SU-DHL-6 (cell line): ENCODE measurements at regions not wholly inside any gene's neighbourhood (a gene's known extent, or its start where the extent isn't known, plus 50 kb on each side); places are given as distances from the start of the nearest gene placed in this dataset.

Experiments
- H2AFZ ChIP-seq: fragments of 200-600 bp; sonication (generic); 2 replicates; pipeline ENCODE4 v1.6.1; 2014; ENCODE audit warnings: low read depth, mild to moderate bottlenecking, moderate library complexity, mixed read lengths, antibody characterized with exemption, low read length; ENCODE audit not compliant: severe bottlenecking
- H3F3A ChIP-seq: fragments of 200-600 bp; shearing (Covaris generic); 2 replicates; pipeline ENCODE4 v1.6.0; 2016; ENCODE audit warnings: antibody characterized with exemption, mild to moderate bottlenecking; ENCODE audit not compliant: insufficient read depth
- H3K27ac ChIP-seq: fragments of 200-600 bp; sonication (generic); 2 replicates; pipeline ENCODE4 v1.5.1; 2016; ENCODE audit warnings: low read depth, mild to moderate bottlenecking, low read length, moderate library complexity, mixed read lengths
- H3K27me3 ChIP-seq: fragments of 200-600 bp; sonication (generic), shearing (Covaris generic); 2 replicates; pipeline ENCODE4 v1.6.0; 2014; ENCODE audit warnings: mild to moderate bottlenecking, low read length
- H3K36me3 ChIP-seq: fragments of 200-600 bp; sonication (generic); 2 replicates; pipeline ENCODE4 v1.6.1; 2014; ENCODE audit warnings: mild to moderate bottlenecking, low read length, mixed read lengths
- H3K4me2 ChIP-seq: fragments of 300-600, 200-600 bp; shearing (Covaris generic), sonication (generic); 2 replicates; pipeline ENCODE4 v1.6.0; 2014; ENCODE audit warnings: low read length, low read depth, mild to moderate bottlenecking; ENCODE audit not compliant: poor library complexity, severe bottlenecking
- H3K4me3 ChIP-seq: fragments of 200-600 bp; sonication (generic); 2 replicates; pipeline ENCODE4 v1.5.1; 2014; ENCODE audit warnings: antibody characterized with exemption, low read length, mild to moderate bottlenecking, mixed read lengths; ENCODE audit not compliant: insufficient read depth, poor library complexity, severe bottlenecking
- H3K79me2 ChIP-seq: fragments of 200-600 bp; sonication (generic); 2 replicates; pipeline ENCODE4 v1.6.1; 2014; ENCODE audit warnings: mild to moderate bottlenecking, low read length, moderate library complexity; ENCODE audit not compliant: insufficient read depth
- H3K9ac ChIP-seq: fragments of 200-600 bp; sonication (generic); 2 replicates; pipeline ENCODE4 v1.7.0; 2014; ENCODE audit warnings: mild to moderate bottlenecking, low read length
- H3K9me2 ChIP-seq: fragments of 200-600 bp; sonication (generic); replicated peaks from 2 replicates; pipeline ENCODE4 v1.6.1; 2014; ENCODE audit warnings: low read length; ENCODE audit not compliant: insufficient read depth
- H3K9me3 ChIP-seq: fragments of 200-600 bp; sonication (generic); 2 replicates; pipeline ENCODE4 v1.6.1; 2014; ENCODE audit warnings: low read length, mixed read lengths; ENCODE audit not compliant: insufficient read depth
- H4K20me1 ChIP-seq: fragments of 200-600 bp; sonication (generic); 2 replicates; pipeline ENCODE4 v1.6.1; 2014; ENCODE audit warnings: low read depth, mild to moderate bottlenecking, antibody characterized with exemption, low read length, moderate library complexity, mixed read lengths
- CTCF ChIP-seq: fragments of 200-600 bp; sonication (generic); IDR thresholded peaks from one replicate; pipeline ENCODE4 v1.5.1; 2017; ENCODE audit warnings: antibody characterized with exemption, mild to moderate bottlenecking, low read length, moderate library complexity; ENCODE audit not compliant: insufficient read depth, poor library complexity, severe bottlenecking
- EZH2phosphoT487 ChIP-seq: fragments of 200-600 bp; sonication (generic), shearing (Covaris generic); conservative IDR thresholded peaks from 2 replicates; pipeline ENCODE4 v1.6.1; 2018; ENCODE audit warnings: mild to moderate bottlenecking, antibody characterized with exemption, low read length, moderate library complexity, mixed read lengths

- no peak overlapping the region for H3K4me2 ChIP-seq
- H3K4me3 ChIP-seq, result no peak overlapping the region
- H3K27me3 ChIP-seq, result 0 out of 2 replicates have a peak, but pooled peaks cover 3% of the 10 kb centered on the region
- H4K20me1 ChIP-seq, result no peaks in the 10 kb centered on the region
- H3K9ac ChIP-seq, result no peak overlapping the region
- H3K9me2 ChIP-seq, result no peaks in the 10 kb centered on the region
- TF ChIP-seq EZH2phosphoT487 (no peak), CTCF (no peak)
- no peaks in the 10 kb centered on the region for H3F3A ChIP-seq
- no peak overlapping the region for H3K27ac ChIP-seq
- H3K79me2 ChIP-seq, result no peaks in the 10 kb centered on the region
- H3K36me3 ChIP-seq, result no peaks in the 10 kb centered on the region
- no peak overlapping the region for H2AFZ ChIP-seq
- H3K9me3 ChIP-seq, result no peaks in the 10 kb centered on the region
Measured at GRCh38 chr5:143618141-143618540, 193.8 kb upstream of the HMHB1 start.

GRCh38 chr5:143614831-143615230, 197.1 kb upstream of the HMHB1 start:
- TF ChIP-seq EZH2phosphoT487, result no peak
- TF ChIP-seq CTCF, result no peak
- Histone ChIP-seq H3K4me2 (no peak overlapping the region), H3K36me3 (no peaks in the 10 kb centered on the region), H3K79me2 (no peaks in the 10 kb centered on the region), H3F3A (no peaks in the 10 kb centered on the region), H3K27ac (no peak overlapping the region), H3K9me2 (no peaks in the 10 kb centered on the region), H4K20me1 (no peaks in the 10 kb centered on the region), H3K9me3 (no peaks in the 10 kb centered on the region), H3K9ac (no peak overlapping the region), H2AFZ (no peak overlapping the region), H3K4me3 (no peak overlapping the region), H3K27me3 (0 out of 2 replicates have a peak, but pooled peaks cover 3% of the 10 kb centered on the region)

GRCh38 chr5:143613329-143613728, 198.6 kb upstream of the HMHB1 start:
- no peaks in the 10 kb centered on the region for H3K36me3 ChIP-seq
- 0 out of 2 replicates have a peak, but pooled peaks cover 3% of the 10 kb centered on the region for H3K27me3 ChIP-seq
- H3K9ac ChIP-seq, result no peak overlapping the region
- H3K9me3 ChIP-seq, result no peaks in the 10 kb centered on the region
- no peak overlapping the region for H2AFZ ChIP-seq
- TF ChIP-seq EZH2phosphoT487 (no peak), CTCF (no peak)
- no peaks in the 10 kb centered on the region for H3K79me2 ChIP-seq
- no peak overlapping the region for H3K27ac ChIP-seq
- H3K4me2 ChIP-seq, result no peak overlapping the region
- no peaks in the 10 kb centered on the region for H3K9me2 ChIP-seq
- no peaks in the 10 kb centered on the region for H4K20me1 ChIP-seq
- no peak overlapping the region for H3K4me3 ChIP-seq
- H3F3A ChIP-seq, result no peaks in the 10 kb centered on the region
